ENCODE measurements at regions not wholly inside any gene's neighbourhood (a gene's known extent, or its start where the extent isn't known, plus 50 kb on each side); places are given as distances from the start of the nearest gene placed in this dataset.
A peak's percentile ranks its signal among the peaks of the same experiment; 100 is the strongest.

DNA sequence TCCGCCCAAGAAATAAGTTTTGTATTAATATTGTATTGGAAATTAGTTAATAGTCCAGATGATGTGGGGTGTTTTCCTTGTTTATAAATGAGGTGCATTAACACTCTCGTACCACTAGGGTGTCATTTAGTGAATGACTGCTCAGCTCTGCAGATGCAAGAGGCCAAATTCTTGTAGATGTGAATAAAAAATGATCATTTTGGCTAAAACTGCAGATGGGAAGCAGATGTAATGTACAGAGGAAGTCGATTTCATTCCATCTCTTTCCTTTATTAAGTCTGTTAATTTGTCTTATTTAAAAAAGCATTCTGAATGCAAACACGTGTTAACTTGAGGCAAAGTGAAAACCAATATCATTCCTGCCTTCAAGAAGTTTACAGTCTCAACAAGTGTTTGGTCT is 108.1 kb downstream of the DHX15 start:
- ATAC-seq (replicated peaks in 1 of 2) (no peak), DNase-seq (no peak)
- H3K27ac Mint-ChIP-seq: no peak overlapping the region
- peaks cover 73% of the 10 kb centered on the region for H3K27me3 Mint-ChIP-seq (ENCODE audit: low read depth)
- peaks cover 0 to 1% of the 10 kb centered on the region in 2 donors for H3K9me3 Mint-ChIP-seq
- peaks cover 21% of the 10 kb centered on the region for H3K4me1 Mint-ChIP-seq (ENCODE audit: low read depth)
- H3K4me3 Mint-ChIP-seq: no peak overlapping the region
- peaks cover 2 to 3% of the 10 kb centered on the region in 2 donors for H3K36me3 Mint-ChIP-seq (ENCODE audit: insufficient read depth in 2 of 2)

DNA sequence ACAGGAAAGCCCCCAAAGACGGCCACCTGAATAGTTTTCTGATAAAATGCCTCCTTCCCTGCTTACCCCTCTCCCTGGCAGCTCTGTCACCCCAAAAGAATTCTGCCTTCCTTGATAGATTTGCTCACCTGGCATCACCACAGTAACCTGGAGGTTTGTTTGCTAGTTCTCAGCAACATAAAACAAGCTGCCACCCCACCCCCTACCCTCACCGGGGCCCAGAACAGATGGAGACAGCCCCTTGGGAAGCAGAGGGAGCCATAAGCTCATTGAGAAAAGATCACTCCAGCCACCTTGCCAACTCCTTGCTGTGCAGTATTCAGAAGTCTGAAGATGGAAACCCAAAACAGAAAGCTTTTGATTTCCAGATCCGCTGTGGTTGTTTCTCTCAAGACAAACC is 108.6 kb downstream of the DHX15 start:
- Mint-ChIP-seq H3K4me1 (ENCODE audit: low read depth) (peaks cover 24% of the 10 kb centered on the region), H3K27me3 (ENCODE audit: low read depth) (peaks cover 77% of the 10 kb centered on the region), H3K4me3 (no peak overlapping the region), H3K36me3 (ENCODE audit: insufficient read depth in 2 of 2) (peaks cover 2 to 5% of the 10 kb centered on the region in 2 donors), H3K27ac (no peak overlapping the region), H3K9me3 (peaks cover 0 to 1% of the 10 kb centered on the region in 2 donors)
- ATAC-seq (replicated peaks in 1 of 2) (no peak), DNase-seq (no peak)

DNA sequence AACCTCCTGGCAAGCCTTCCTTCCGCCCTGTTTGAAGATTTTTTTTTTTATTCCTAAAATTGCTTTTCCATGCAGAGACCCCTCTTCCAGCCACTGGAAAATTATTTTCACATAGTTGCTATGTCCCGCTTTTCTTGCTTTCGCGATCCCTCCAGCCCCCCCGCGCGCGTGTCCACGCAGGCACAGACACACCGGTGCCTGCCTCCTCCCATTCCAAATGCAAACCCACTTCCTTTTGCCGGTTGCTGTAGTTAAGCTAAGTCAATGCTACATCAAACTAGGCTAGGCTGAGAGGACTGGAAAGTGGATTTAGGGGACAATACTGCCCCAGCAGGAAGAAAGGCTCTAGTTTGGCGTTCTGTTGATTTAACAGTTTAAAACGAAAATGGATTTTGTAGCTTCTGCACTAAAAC is 111.0 kb downstream of the DHX15 start:
- Mint-ChIP-seq H3K27me3 (ENCODE audit: low read depth) (peaks cover 90% of the 10 kb centered on the region), H3K4me1 (ENCODE audit: low read depth) (peaks cover 42% of the 10 kb centered on the region), H3K9me3 (no peaks in the 10 kb centered on the region), H3K27ac (no peak overlapping the region), H3K36me3 (ENCODE audit: insufficient read depth in 2 of 2) (peaks cover 2 to 5% of the 10 kb centered on the region in 2 donors), H3K4me3 (peak overlapping the region; percentile 79 to 95)
- DNase-seq: no peak
- no peak for ATAC-seq (replicated peaks in 1 of 2)

DNA sequence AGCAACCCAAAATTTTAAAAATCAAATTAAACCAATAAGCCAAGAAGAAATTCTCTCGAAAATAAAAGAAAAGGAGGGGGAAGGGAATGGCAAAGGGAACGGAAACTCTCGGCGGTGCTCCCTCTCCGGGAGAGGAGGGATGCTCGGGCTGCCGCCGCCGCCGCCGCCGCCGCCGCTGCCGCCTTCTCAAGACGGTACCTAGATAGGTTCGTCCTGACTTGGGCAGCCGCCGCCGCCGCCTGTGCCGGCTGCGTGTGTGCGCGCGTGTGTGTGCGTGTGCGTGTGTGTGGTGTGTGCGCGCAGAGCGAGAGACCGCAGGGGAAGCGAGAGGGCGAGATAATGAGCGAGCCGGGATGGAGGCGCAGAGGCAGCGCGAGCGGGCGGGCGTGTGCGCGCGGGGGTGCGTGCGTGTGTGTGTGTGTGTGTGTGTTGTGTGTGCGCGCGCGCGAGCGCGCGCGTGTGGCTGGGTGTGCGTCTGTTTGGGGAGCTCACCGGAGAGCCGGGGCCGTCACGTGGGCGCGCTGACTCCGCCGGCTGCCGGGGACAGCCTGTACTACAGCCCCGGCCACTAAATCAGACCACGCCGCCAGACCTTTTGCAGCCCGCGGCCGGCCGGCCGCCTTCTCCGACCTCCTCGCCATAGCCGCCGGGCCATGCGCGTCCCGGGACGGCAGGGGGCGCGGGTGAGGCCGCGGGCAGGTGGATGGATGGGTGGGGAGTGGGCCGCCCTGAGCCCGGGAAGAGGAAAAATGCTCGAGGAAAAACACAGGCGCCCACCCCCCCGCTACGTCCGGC is 111.6 kb downstream of the DHX15 start:
- Mint-ChIP-seq H3K36me3 (ENCODE audit: insufficient read depth in 2 of 2) (peaks cover 2 to 5% of the 10 kb centered on the region in 2 donors), H3K4me1 (ENCODE audit: low read depth) (peaks cover 42% of the 10 kb centered on the region), H3K27ac (no peak overlapping the region), H3K4me3 (peak overlapping the region; percentile 83 to 95), H3K27me3 (ENCODE audit: low read depth) (peaks cover 90% of the 10 kb centered on the region), H3K9me3 (no peaks in the 10 kb centered on the region)
- ATAC-seq (replicated peaks in 1 of 2) (peak; percentile 62 to 69), DNase-seq (peak; percentile 59 to 67)

DNA sequence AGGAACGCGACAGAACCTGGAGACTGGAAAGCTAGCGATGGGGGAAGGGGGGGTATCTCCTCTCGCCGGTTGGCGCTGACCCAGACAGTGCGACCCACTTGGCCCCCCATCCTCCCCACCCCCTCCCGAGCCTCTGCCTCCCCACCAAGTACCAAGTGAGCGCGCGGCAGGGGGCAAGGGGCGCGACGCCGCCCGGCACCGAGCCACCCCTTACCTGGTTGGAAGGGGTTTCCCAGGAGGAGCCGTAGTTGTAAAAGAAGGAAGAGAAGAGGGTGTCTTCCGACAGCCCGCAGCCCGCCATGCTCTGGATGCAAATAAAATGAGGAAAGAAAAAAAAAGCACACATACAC is 112.2 kb downstream of the DHX15 start:
- peak in 1 of 2 donors; percentile 5 for DNase-seq
- Mint-ChIP-seq H3K9me3 (no peaks in the 10 kb centered on the region), H3K27ac (no peak overlapping the region), H3K4me3 (peak overlapping the region; percentile 83 to 95), H3K36me3 (ENCODE audit: insufficient read depth in 2 of 2) (peaks cover 2 to 5% of the 10 kb centered on the region in 2 donors), H3K4me1 (ENCODE audit: low read depth) (peaks cover 42% of the 10 kb centered on the region), H3K27me3 (ENCODE audit: low read depth) (peaks cover 90% of the 10 kb centered on the region)
- ATAC-seq (replicated peaks in 1 of 2): no peak

DNA sequence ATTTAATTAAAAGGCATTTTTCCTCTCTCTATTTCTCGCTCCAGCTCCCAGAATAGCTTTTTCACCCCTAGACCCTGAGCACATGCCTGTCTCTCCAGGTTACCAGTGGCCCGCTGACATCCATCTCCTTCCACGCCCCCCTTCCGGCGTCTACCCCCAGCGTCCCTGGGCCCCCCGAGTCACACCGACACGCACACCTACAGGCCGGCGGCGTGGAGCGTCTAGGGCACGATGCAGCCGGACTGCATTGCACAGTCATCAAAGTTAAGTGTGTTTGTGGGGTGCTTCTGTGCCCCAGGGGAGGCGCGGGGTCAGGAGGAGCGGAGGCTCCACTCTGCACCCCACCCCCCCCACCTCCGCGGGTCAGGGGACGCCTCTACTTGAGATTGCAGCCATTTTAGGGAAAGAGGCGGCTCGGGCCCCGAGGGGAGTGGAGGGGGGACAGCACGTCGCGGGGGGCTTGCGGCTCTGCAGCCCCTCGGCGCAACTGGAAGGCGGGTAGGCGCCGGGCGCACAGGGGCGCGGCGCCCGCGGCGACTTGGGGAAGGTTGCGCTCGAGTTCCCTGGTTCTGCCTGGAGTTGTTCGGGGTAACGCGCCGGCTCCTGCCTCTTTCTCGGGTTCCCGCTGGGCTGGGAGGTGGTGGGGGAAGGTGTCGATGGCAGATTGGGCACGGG is 112.7 kb downstream of the DHX15 start:
- Mint-ChIP-seq H3K4me3 (peak overlapping the region; percentile 83 to 95), H3K9me3 (no peaks in the 10 kb centered on the region), H3K4me1 (ENCODE audit: low read depth) (peaks cover 42% of the 10 kb centered on the region), H3K27ac (no peak overlapping the region), H3K27me3 (ENCODE audit: low read depth) (peaks cover 91% of the 10 kb centered on the region), H3K36me3 (ENCODE audit: insufficient read depth in 2 of 2) (peaks cover 2 to 5% of the 10 kb centered on the region in 2 donors)
- peak; percentile 14 to 26 for ATAC-seq (replicated peaks in 1 of 2)
- peak; percentile 25 to 26 for DNase-seq

DNA sequence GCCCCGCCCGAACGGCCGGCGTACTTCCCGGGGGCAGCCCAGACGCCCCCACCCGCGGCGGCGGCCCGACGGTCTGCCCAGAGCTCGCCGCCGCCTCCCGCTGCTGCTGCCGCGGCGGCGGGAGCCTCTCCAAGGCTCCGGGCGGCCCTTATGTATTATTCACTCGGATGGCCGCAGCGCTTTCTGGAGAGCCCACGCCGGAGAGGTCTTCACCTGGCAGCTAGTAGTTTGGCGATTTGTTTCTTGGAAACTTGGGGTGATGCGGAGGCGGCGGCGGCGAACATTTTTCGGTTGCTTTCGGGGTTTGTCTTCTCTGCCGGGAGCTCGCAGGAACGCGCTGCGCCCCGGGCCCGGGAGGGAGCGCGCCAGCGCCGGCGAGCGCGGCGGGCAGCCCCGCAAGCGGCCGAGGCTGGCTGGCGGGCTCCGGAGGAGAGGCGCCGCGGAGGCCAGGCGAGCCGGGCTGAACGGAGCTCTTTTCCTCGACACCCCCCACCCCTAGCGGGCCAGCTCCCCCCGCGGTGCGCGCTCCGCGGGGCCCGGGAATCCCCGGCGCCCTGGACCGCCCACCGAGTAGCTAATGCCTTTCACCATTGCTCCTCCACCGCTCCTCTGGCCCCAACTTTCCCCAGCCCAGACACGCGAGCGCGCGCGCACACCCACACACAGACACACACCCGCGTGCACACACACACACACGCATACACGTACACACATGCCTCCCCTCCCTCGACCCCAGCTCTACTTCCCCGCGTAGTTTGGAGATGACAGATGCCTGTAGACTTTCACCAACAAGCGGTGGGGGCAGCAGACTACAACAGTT is 113.5 kb downstream of the DHX15 start:
- peak; percentile 32 to 40 for ATAC-seq (replicated peaks in 1 of 2)
- Mint-ChIP-seq H3K9me3 (no peaks in the 10 kb centered on the region), H3K27ac (peak overlapping the region; percentile 47), H3K4me3 (peak overlapping the region; percentile 83 to 95), H3K36me3 (ENCODE audit: insufficient read depth in 2 of 2) (peaks cover 2 to 5% of the 10 kb centered on the region in 2 donors), H3K4me1 (ENCODE audit: low read depth) (peaks cover 38% of the 10 kb centered on the region), H3K27me3 (ENCODE audit: low read depth) (peaks cover 91% of the 10 kb centered on the region)
- DNase-seq: peak; percentile 26 to 34

DNA sequence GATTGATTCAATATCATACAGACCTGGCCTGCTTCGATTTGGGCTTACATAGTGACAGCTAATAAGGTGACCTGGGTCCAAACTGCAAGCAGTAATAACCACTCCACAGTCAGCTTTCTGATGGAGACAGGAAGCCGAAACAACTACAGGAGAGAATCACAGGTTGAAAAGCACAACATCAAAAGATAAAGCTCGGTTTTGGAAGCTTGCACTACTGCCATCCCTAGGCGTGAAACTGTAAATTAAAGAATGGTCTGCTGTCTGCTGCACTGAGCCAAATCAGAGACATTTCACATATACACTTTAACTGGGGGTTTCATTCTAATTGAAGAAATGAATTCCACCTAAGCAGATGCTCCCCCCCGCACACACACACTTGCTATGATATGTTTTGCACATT is 116.3 kb downstream of the DHX15 start:
- Mint-ChIP-seq H3K36me3 (ENCODE audit: insufficient read depth in 2 of 2) (peaks cover 2 to 5% of the 10 kb centered on the region in 2 donors), H3K27ac (no peak overlapping the region), H3K27me3 (ENCODE audit: low read depth) (peaks cover 90% of the 10 kb centered on the region), H3K4me3 (no peak overlapping the region), H3K9me3 (no peaks in the 10 kb centered on the region), H3K4me1 (ENCODE audit: low read depth) (peaks cover 31% of the 10 kb centered on the region)
- DNase-seq (no peak), ATAC-seq (replicated peaks in 1 of 2) (no peak)

DNA sequence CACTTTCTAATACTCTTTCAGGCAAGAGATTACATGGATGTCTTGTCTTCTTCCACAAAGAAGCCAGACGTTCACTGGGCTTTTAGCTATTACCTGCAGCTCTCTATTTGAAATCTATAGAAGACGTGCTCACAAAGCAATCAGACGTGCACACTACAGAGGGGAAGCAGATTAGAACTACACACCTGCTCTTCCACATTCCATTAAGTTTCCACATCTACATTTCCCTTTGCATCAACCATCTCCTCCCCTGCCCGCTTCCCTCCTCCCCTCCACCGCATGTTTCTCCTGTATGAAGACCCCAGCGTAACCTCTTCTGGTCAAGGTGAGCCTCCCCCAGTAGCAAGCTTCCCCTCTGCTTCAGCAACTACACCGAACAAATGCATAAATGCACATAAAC is 119.8 kb downstream of the DHX15 start:
- no peak overlapping the region for H3K27ac Mint-ChIP-seq
- H3K9me3 Mint-ChIP-seq: peaks cover 0 to 2% of the 10 kb centered on the region in 2 donors
- DNase-seq (no peak), ATAC-seq (replicated peaks in 1 of 2) (no peak)
- H3K4me1 Mint-ChIP-seq (ENCODE audit: low read depth): peaks cover 12% of the 10 kb centered on the region
- no peak overlapping the region for H3K4me3 Mint-ChIP-seq
- H3K36me3 Mint-ChIP-seq (ENCODE audit: insufficient read depth in 2 of 2): no peaks in the 10 kb centered on the region
- peaks cover 76% of the 10 kb centered on the region for H3K27me3 Mint-ChIP-seq (ENCODE audit: low read depth)

DNA sequence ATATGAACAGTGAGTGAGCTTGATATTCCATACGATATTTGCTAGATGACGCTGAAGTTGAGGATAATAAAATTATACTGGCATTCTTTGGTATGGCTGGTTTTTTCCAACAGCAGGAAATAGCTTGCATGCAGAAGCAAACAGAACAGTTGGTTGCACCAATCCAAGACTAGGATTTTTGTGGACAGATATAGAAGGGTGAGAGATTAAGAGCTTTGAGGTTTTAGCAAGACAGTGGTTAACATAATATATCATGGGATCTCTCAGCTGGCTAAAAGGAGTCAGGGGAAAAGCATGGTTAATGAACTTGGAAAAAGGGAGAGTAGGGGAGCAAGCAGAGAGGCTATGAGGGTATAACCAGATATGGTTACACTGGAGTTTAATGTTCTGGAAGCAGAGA is 127.9 kb downstream of the DHX15 start:
- no peak for ATAC-seq (replicated peaks in 1 of 2)

DNA sequence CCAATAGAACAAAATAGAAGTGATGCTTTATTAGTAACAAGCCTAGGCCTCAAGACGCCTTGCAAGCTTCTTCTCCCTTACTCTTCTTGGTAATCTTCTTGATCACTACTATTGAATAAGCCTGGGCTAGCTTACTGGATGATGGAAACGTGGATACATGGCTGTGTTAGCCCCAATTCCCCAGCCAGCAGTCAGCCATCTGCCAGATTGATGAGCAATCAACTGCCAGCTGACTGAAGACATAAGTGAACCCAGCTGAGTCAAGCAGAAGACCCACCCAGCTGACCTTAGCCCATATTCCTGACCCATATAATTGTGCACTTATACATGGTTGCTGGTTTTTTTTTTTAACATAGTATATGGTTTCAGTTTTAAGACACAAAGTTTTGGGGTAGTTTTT is 130.4 kb downstream of the DHX15 start:
- Mint-ChIP-seq H3K9me3 (peaks cover 1 to 2% of the 10 kb centered on the region in 2 donors), H3K36me3 (ENCODE audit: insufficient read depth in 2 of 2) (no peaks in the 10 kb centered on the region), H3K4me3 (no peak overlapping the region), H3K27me3 (ENCODE audit: low read depth) (peaks cover 35% of the 10 kb centered on the region), H3K27ac (no peak overlapping the region), H3K4me1 (ENCODE audit: low read depth) (no peaks in the 10 kb centered on the region)
- DNase-seq (no peak), ATAC-seq (replicated peaks in 1 of 2) (no peak)

More for the DNA sequence above, 127.9 kb downstream of the DHX15 start:
- no peak for DNase-seq
- H3K36me3 Mint-ChIP-seq (ENCODE audit: insufficient read depth in 2 of 2): no peaks in the 10 kb centered on the region
- H3K27ac Mint-ChIP-seq: no peak overlapping the region
- peaks cover 24% of the 10 kb centered on the region for H3K27me3 Mint-ChIP-seq (ENCODE audit: low read depth)
- no peaks in the 10 kb centered on the region for H3K4me1 Mint-ChIP-seq (ENCODE audit: low read depth)
- peaks cover 1 to 2% of the 10 kb centered on the region in 2 donors for H3K9me3 Mint-ChIP-seq
- no peak overlapping the region for H3K4me3 Mint-ChIP-seq

DNA sequence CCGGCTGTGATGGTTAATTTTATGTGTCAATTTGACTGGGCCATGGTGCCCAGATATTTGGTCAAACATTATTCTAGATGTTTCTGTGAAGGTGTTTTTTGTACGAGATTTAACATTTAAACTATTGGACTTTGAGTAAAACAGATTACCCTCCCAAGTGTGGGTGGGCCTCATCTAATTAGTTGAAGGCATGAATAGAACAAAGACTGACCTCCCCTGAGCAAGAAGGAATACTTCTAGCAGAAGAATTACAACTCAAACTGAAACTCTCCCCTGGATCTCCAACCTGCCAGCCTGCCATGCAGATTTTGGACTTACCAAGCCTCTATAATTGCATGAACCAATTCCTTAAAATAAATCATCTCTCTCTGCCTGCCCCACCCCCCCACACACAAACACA is 132.5 kb downstream of the DHX15 start:
- ATAC-seq (replicated peaks in 1 of 2): no peak
- no peaks in the 10 kb centered on the region for H3K36me3 Mint-ChIP-seq (ENCODE audit: insufficient read depth in 2 of 2)
- H3K9me3 Mint-ChIP-seq: peaks cover 1 to 2% of the 10 kb centered on the region in 2 donors
- DNase-seq: no peak
- H3K27ac Mint-ChIP-seq: no peak overlapping the region
- H3K27me3 Mint-ChIP-seq (ENCODE audit: low read depth): peaks cover 56% of the 10 kb centered on the region
- no peaks in the 10 kb centered on the region for H3K4me1 Mint-ChIP-seq (ENCODE audit: low read depth)
- H3K4me3 Mint-ChIP-seq: no peak overlapping the region

DNA sequence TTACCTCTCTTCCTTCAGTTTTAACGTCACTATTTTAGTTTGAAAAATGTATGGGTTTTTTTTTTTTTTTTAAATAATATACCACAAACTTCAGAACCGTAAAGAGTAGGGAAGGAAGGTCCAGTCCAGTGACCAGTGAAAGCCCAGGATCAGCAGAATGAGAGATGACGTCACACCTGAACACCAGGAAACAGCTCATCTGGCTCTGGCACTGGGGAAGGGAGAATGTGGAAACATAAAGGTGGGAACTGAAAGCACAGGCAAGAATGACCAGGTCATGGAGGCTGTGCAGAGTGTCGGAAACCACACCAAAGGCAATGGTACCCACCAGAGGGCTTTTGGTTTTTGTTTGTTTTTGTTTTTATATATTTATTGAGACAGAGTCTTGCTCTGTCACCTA is 141.2 kb downstream of the DHX15 start:
- no peaks in the 10 kb centered on the region for H3K4me1 Mint-ChIP-seq (ENCODE audit: low read depth)
- DNase-seq (no peak), ATAC-seq (replicated peaks in 1 of 2) (no peak)
- no peaks in the 10 kb centered on the region for H3K36me3 Mint-ChIP-seq (ENCODE audit: insufficient read depth in 2 of 2)
- H3K27me3 Mint-ChIP-seq (ENCODE audit: low read depth): peaks cover 33% of the 10 kb centered on the region
- no peak overlapping the region for H3K27ac Mint-ChIP-seq
- H3K9me3 Mint-ChIP-seq: no peaks in the 10 kb centered on the region
- H3K4me3 Mint-ChIP-seq: no peak overlapping the region
